Loucy (cell line): ENCODE measurements at regions not wholly inside any gene's neighbourhood (a gene's known extent, or its start where the extent isn't known, plus 50 kb on each side); places are given as distances from the start of the nearest gene placed in this dataset.

ENCODE experiments used
- H2AFZ ChIP-seq: fragments of 200-600 bp; sonication (generic); 2 replicates; pipeline ENCODE4 v1.6.0; 2016; ENCODE audit warnings: antibody characterized with exemption, mild to moderate bottlenecking, low read length, moderate library complexity
- H3F3A ChIP-seq: fragments of 200-600 bp; 2 replicates; pipeline ENCODE4 v1.6.0; 2016; ENCODE audit warnings: antibody characterized with exemption, low read depth, mild to moderate bottlenecking
- H3K27me3 ChIP-seq: fragments of 200-600 bp; sonication (generic); 2 replicates; pipeline ENCODE4 v1.6.1; 2014; ENCODE audit warnings: low read length, mild to moderate bottlenecking; ENCODE audit not compliant: insufficient read depth, poor library complexity, severe bottlenecking
- H3K36me3 ChIP-seq: fragments of 200-600 bp; sonication (generic); 2 replicates; pipeline ENCODE4 v1.6.1; 2016; ENCODE audit warnings: low read length; ENCODE audit not compliant: insufficient read depth
- H3K4me1 ChIP-seq: fragments of 200-600 bp; sonication (generic); 2 replicates; pipeline ENCODE4 v1.5.1; 2014; ENCODE audit warnings: low read length, mild to moderate bottlenecking; ENCODE audit not compliant: insufficient read depth, poor library complexity, severe bottlenecking
- H3K4me2 ChIP-seq: fragments of 200-600 bp; sonication (generic); 2 replicates; pipeline ENCODE4 v1.6.0; 2014; ENCODE audit warnings: antibody characterized with exemption, low read length, low read depth, mild to moderate bottlenecking; ENCODE audit not compliant: poor library complexity, severe bottlenecking
- H3K4me3 ChIP-seq: fragments of 200-600 bp; sonication (generic); 2 replicates; pipeline ENCODE4 v1.5.1; 2014; ENCODE audit warnings: low read length, mild to moderate bottlenecking, mixed read lengths; ENCODE audit not compliant: poor library complexity, severe bottlenecking
- H3K79me2 ChIP-seq: fragments of 200-600 bp; sonication (generic); 2 replicates; pipeline ENCODE4 v1.6.1; 2014; ENCODE audit warnings: low read length; ENCODE audit not compliant: insufficient read depth
- H3K9ac ChIP-seq: fragments of 200-600 bp; sonication (generic); 2 replicates; pipeline ENCODE4 v1.6.0; 2014; ENCODE audit warnings: mild to moderate bottlenecking, low read depth, low read length, moderate library complexity; ENCODE audit not compliant: poor library complexity, severe bottlenecking
- H3K9me2 ChIP-seq: fragments of 200-600 bp; sonication (generic); replicated peaks from 2 replicates; pipeline ENCODE4 v1.6.1; 2016; ENCODE audit warnings: low read depth, low read length, mixed read lengths
- H3K9me3 ChIP-seq: fragments of 200-600 bp; sonication (generic); 2 replicates; pipeline ENCODE4 v1.6.1; 2014; ENCODE audit warnings: mild to moderate bottlenecking, antibody characterized with exemption, low read length, low read depth; ENCODE audit not compliant: insufficient read depth
- H4K20me1 ChIP-seq: fragments of 200-600 bp; sonication (generic); 2 replicates; pipeline ENCODE4 v1.6.0; 2014; ENCODE audit warnings: antibody characterized with exemption, low read length, mild to moderate bottlenecking; ENCODE audit not compliant: insufficient read depth, poor library complexity, severe bottlenecking
- EZH2phosphoT487 ChIP-seq: fragments of 200-600 bp; IDR thresholded peaks from 2 replicates; pipeline ENCODE4 v1.6.1; 2018; ENCODE audit warnings: antibody characterized with exemption, mild to moderate bottlenecking, moderate library complexity, borderline replicate concordance
- TF ChIP-seq, protein P1 (sequence below): fragments of 200-600 bp; sonication (generic); conservative IDR thresholded peaks from 2 replicates; pipeline ENCODE4 v1.5.1; 2014; ENCODE audit warnings: mild to moderate bottlenecking, antibody characterized with exemption, low read length

DNA sequence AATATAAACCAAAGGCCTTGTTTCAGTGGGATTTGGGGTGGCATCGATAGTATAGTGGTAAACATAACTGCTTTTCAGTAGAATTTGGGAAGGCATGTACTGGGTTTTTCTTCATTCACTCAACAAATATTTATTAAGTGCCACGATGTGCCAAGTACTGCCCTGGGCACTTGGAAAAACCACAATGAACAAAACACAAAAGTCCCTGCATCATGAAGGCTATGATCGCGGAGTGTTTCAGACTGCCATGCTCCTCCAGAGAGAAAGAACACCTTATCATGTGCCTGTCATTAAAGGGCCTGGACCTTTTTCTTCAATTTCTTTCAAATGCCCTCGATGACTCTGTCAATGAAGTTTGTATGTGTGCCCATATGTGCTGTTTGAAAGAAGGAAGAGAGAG, 59.2 kb upstream of the CEP85L start:
- Histone ChIP-seq H3K9ac (peak overlapping the region; percentile 96), H3K9me2 (no peaks in the 10 kb centered on the region), H3K79me2 (peaks cover 36% of the 10 kb centered on the region), H3F3A (peaks cover 4% of the 10 kb centered on the region; the same call in 1 of the 2 replicates), H3K27me3 (no peaks in the 10 kb centered on the region), H4K20me1 (peaks cover 23% of the 10 kb centered on the region), H3K36me3 (no peaks in the 10 kb centered on the region), H3K4me2 (peak overlapping the region; percentile 98), H2AFZ (peak overlapping the region; percentile 11; the same call in 1 of the 2 replicates), H3K9me3 (no peaks in the 10 kb centered on the region), H3K4me3 (peak overlapping the region; percentile 74), H3K4me1 (peaks cover 61% of the 10 kb centered on the region)
- TF ChIP-seq, protein P1, sequence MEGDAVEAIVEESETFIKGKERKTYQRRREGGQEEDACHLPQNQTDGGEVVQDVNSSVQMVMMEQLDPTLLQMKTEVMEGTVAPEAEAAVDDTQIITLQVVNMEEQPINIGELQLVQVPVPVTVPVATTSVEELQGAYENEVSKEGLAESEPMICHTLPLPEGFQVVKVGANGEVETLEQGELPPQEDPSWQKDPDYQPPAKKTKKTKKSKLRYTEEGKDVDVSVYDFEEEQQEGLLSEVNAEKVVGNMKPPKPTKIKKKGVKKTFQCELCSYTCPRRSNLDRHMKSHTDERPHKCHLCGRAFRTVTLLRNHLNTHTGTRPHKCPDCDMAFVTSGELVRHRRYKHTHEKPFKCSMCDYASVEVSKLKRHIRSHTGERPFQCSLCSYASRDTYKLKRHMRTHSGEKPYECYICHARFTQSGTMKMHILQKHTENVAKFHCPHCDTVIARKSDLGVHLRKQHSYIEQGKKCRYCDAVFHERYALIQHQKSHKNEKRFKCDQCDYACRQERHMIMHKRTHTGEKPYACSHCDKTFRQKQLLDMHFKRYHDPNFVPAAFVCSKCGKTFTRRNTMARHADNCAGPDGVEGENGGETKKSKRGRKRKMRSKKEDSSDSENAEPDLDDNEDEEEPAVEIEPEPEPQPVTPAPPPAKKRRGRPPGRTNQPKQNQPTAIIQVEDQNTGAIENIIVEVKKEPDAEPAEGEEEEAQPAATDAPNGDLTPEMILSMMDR, result no peak
- no peak for TF ChIP-seq EZH2phosphoT487

DNA sequence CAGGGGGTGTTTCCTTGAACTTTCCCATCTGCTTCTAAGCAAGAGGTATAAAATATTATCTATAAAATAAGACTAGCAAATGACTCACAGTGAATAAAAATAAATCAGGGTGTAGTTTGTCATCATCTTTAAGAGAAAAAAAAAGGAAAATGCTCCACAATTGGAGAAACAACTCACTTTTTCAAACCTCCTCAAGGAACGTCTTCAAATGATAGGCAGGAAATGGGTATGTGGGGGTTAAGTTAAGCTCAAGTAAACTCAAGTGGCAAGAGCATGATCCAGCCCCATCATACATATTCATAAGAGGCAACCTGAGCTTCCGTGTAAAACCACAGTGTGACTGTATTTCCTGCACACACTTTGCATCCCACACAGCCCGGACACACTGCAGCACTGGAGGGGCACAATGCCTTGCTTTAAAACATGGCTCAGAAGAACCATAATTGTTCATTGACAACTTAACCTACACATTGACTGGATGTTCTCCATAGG, 58.5 kb upstream of the CEP85L start:
- no peaks in the 10 kb centered on the region for H3K9me3 ChIP-seq
- H3F3A ChIP-seq, result peaks cover 4% of the 10 kb centered on the region; the same call in 1 of the 2 replicates
- H3K9ac ChIP-seq, result peak overlapping the region; percentile 96
- H3K4me1 ChIP-seq, result peaks cover 69% of the 10 kb centered on the region
- H3K79me2 ChIP-seq, result peaks cover 43% of the 10 kb centered on the region
- H4K20me1 ChIP-seq, result peaks cover 25% of the 10 kb centered on the region
- peak overlapping the region; percentile 76; the same call in 1 of the 2 replicates for H2AFZ ChIP-seq
- H3K36me3 ChIP-seq, result no peaks in the 10 kb centered on the region
- no peaks in the 10 kb centered on the region for H3K9me2 ChIP-seq
- H3K4me3 ChIP-seq, result peak overlapping the region; percentile 74
- no peaks in the 10 kb centered on the region for H3K27me3 ChIP-seq
- TF ChIP-seq EZH2phosphoT487, result no peak
- TF ChIP-seq, protein P1, result no peak
- H3K4me2 ChIP-seq, result peak overlapping the region; percentile 98

GRCh38 chr6:118708744-118709143, 57.4 kb upstream of the CEP85L start:
- peaks cover 55% of the 10 kb centered on the region for H3K79me2 ChIP-seq
- H3K9me3 ChIP-seq, result no peaks in the 10 kb centered on the region
- H3K9me2 ChIP-seq, result no peaks in the 10 kb centered on the region
- H3K36me3 ChIP-seq, result no peaks in the 10 kb centered on the region
- H4K20me1 ChIP-seq, result peaks cover 25% of the 10 kb centered on the region
- peaks cover 79% of the 10 kb centered on the region for H3K4me1 ChIP-seq
- H3F3A ChIP-seq, result peaks cover 4% of the 10 kb centered on the region; the same call in 1 of the 2 replicates
- H3K4me3 ChIP-seq, result peak overlapping the region; percentile 74
- H2AFZ ChIP-seq, result 0 out of 2 replicates have a peak overlapping the region, but pooled peaks have one; percentile 76
- H3K4me2 ChIP-seq, result peak overlapping the region; percentile 98
- no peaks in the 10 kb centered on the region for H3K27me3 ChIP-seq
- TF ChIP-seq, protein P1, result no peak
- no peak for TF ChIP-seq EZH2phosphoT487
- H3K9ac ChIP-seq, result peak overlapping the region; percentile 96
